Stimulated activated CD8-positive, alpha-beta memory T cell treated with anti-CD3 and anti-CD28 coated beads, Interleukin-4, amount 100 ng/mL, for 48 hours (primary cell): ENCODE measurements at regions not wholly inside any gene's neighbourhood (a gene's known extent, or its start where the extent isn't known, plus 50 kb on each side); places are given as distances from the start of the nearest gene placed in this dataset.
"Not testable (repeated sequence)": the region's sequence is repeated elsewhere in the genome, so short reads cannot be mapped to it uniquely, and the experiment has no call there.

ENCODE experiments used
- DNase-seq: peaks from one replicate; pipeline ENCODE4 v3.0.0-alpha.2; 2020

DNA sequence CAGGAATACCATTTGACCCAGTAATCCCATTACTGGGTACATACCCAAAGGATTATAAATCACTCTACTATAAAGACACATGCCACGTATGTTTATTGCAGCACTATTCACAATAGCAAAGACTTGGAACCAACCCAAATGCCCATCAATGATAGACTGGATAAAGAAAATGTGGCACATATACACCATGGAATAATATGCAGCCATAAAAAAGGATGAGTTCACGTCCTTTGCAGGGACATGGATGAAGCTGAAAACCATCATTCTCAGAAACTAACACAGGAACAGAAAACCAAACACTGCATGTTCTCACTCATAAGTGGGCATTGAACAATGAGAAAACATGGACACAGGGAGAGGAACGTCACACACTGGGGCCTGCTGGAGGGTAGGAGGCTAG lies 556.1 kb upstream of the ADGRL2 start:
- not testable (repeated sequence) for DNase-seq

DNA sequence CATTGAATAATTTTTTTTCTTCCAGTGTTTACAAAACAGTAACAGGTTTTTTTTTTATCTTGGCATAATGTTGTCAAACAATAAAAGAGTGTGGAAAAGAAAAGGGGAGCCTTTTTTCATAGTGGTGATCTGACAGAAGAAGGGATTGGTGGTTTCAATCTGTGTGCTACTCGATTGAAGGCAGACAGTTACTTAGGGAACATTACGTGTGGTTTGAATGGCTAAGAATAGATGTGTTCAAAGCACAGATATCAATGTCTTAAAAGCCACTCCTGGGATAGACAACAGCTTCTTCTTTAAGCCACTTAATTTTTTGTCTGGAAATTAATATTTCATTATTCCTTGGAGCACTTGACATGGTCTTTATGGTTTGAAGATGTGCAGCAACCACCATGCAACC lies 558.6 kb upstream of the ADGRL2 start:
- no peak for DNase-seq

DNA sequence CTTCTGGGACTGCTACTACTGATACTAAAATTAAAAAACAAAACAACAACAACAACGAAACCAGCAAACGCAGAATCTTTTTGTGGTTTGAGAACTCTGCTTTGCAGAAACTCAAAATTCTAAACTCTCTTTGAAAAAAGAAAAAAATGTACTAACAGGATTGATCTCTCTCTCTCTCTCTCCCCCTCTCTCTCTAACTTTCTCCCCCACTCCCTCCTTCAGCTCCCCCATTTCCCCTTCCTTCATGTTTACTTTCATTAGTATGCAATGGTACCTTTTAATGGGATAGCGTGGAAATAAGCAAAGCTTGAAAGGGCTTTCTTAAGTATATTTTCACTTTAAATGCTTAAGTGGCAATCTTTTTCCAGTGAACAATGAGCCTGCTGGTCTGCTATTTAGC lies 562.6 kb upstream of the ADGRL2 start:
- no peak for DNase-seq

DNA sequence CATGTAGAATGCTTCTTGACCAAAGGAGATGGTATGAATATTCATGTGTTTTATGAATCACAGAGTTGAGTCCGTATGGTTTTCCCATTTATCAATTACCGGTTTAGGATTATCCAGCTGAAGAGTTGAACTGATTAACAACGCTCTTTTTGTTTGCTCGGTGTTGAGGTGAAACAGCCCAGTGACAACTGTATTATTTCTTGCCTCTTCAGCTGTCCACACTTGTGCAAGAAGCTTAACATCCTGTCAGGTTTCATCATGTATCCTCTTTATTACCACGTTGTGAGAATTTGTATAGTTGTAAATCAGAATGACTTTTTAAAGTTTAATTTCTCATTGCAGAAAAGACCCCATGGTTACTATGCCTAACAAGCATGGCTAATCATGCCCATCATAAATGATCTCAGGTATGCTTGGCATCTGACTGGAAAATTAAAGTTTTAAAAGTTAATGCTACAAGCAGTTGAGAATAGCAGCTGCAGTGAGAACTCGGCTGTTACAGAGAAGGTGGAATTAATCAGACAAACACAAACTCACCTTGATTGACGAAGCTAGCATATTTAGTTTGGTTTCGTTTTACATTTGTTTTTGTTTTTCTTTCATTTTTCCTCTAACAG lies 563.2 kb upstream of the ADGRL2 start:
- DNase-seq: no peak

DNA sequence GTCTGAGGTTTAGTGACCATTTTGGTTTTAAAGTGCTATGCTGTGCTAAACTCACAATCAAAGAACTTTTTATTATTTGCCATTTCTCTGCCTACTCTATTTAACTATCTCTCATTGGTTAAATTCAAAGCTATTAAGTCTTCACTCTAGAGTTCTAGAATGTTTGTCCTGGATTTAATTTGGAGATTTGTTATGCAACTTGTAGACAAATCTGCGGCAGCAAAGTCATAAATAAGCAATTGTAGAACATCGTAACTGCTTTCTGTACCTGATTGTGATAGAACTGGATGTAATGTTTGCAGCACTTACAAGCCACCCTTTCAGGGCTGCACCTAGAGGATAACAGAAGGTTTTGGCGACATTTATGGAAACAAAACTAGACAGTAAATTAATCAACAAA lies 566.5 kb upstream of the ADGRL2 start:
- DNase-seq: no peak

DNA sequence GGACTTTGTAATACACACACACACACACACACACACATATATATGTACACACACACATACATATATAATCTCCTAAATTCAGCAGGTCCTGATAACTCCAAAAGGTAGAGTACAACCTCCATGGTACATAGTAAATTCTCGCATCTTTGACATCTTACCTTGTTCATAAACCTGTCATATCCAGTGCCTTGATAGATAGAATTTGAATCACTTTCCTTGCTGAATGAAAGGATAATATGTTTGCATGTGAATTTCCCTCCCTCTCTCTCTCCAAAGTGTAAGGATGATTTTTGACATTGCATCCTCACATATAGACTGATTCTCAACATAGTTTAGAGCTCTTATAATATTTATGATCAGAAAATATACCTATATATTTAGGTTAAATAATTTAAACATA lies 567.1 kb upstream of the ADGRL2 start:
- DNase-seq: no peak

DNA sequence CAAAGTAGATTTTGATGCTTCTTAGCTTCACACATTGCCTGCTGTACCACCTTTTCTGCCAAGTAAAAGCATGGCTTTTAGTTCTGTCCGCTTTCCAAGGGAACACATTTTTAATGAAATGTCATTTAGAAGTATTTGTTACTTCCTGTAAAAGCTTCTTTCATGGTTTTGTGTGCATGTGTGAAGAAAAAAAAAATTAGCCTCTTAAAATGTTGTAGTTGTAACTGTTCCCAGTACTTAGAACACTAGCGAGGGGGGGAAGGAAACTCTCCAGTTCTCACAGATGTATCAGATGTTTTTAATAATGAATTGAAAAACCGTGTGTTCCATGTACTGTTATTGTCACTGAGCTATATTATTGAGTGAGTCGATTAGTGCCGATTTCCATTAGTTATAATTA lies 568.3 kb upstream of the ADGRL2 start:
- DNase-seq: no peak

DNA sequence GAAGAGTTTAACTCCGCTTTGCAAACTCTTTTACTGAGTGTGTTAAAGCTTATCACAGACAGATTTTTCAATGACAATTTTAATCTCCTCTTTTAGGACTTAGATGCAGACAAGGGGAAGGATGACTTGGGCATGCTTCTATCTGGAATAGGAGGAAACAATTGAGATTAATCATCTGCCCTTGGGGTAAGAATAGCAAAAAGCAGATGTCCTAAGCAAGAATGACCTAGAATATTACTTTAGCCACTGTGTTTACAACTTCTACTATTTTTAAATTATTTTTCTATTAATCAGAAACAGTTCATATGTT lies 569.0 kb upstream of the ADGRL2 start:
- DNase-seq: no peak

DNA sequence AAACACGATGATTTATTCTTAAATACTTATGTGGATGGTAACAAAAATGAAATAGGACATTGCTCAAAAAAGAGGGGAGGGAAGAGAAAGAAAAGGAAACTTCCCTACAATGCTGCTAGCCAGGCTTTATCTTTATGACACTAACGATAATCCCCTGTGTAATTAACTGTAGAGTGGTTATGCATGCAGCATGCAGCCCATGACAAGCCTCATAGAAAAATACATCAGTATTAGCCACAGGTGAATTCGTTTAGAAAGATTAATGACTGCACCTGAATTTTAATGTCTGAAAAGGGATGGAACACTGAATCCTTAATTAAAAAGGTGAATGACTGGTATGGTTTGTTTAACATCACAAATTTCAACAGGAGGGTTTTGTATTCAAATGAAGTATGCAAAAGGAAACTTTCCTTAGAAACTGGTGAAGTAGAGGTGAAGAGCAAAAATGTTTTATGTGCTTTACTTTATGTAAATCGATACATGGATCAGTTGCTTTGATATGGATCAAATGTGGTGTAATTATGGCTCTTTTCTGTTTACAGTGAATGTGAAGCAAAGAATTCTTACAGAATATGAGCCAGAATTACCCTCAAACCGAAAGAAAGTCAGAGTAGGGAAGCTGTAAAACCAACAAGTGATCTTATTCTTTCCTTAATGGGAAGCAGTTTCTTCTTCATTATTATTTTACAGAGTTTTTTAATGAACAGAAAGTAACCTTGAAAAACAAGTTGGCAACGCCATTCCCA lies 569.6 kb upstream of the ADGRL2 start:
- no peak for DNase-seq

DNA sequence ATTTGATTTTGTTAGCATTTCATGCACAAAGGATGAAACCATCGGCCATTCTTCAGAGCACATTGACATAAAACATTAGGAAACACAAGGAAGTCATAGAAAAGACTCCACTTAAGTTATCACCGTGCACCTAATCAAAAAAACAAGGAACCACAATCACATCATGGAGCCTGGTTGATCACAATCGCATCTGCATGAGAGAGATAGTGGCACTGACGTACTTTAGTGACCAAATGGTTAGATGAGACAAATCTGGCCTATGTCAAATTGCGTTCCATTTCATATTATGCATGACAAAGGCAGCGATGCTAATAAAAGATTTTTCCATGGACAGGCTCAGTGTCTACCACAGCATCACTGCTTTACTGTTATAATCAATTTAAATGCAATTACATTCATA lies 571.8 kb upstream of the ADGRL2 start:
- DNase-seq: no peak

DNA sequence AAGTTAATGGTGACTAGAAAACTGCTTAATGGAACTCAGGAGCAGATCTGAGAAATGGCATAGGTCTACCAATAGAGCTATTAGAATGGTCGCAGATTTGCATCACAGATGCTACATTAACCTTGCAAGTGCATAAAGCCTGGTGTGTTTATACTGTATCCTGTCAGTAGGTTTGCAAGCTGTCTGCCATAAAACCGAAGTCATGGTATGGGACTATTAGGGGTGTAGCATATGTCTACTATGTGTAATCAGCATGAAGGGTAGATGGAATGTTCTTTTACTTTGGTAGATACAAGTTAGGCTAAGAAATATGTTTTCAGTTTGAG lies 574.2 kb upstream of the ADGRL2 start:
- no peak for DNase-seq

DNA sequence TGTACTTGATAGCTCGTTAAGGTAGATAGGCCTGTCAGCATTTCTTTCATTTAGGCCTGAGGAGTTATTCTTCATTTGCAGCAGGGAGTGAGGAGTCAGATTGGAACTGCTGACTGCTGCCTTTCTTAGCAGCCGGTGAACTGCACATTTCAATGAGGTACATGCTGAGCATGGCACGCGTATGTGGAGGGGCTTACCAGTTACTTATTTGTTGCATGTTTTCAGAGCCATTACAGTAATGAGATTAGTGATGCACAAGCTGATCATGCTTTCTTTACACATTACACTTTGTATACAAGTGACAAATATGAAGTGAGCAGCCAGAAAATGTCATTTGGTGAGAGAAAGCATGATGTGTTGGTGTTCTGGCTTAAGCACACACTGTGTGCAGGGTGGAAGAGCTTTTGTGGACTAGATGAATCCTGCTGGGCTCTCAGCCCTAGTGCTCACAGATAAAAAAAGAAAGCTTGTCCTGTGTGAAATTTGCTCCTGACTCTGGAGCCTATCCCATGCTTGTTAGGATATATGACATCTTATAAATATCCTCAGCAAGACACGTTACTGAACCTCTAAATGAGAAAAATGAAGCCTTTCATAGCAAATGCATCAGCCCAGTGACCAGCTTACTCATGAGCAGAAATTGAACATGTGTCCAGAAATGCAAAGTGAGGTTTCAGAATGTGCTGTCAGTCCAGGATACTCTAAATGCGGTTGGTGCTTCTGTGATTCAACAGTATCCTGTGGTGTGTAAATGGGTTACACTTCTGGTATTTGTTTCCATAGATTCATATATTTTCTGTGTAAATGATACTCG lies 574.7 kb upstream of the ADGRL2 start:
- no peak for DNase-seq

DNA sequence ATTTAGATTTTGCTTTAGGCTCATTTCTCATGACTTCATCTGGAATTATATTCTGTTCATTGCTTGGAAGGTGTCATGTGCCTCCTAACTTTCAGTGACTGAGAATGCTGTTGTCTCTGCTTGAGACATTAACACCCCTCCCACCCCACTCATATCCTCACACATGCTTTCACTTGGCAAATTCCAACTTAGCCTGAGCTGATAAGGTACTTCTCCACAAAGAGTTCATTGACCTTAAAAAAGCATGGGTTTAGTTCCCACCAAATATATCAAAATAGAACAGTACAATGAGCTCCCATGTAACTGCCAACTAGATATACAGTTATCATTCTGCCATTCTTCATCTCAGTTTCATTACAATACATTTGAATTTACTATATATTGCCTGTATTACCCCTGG lies 576.5 kb upstream of the ADGRL2 start:
- DNase-seq: no peak

DNA sequence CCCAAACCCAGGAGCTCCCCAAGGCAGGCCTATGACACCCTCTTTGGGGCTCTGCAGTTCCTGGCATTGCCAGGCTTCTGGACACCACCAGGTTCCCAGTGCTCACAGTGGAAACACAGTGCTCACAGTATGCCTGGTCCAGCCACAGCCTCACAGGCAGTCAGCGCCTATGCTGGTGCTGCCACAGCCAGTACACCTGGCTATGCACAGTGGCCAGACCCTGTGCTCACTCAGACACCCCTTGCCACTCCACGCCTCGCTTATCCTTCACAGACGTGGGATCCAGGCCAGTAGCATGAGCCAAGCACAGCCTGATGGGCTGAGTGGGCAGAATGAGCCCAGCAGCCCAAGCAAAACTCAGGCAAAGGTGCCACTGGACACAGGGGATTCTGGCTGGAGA lies 579.2 kb upstream of the ADGRL2 start:
- DNase-seq: no peak

DNA sequence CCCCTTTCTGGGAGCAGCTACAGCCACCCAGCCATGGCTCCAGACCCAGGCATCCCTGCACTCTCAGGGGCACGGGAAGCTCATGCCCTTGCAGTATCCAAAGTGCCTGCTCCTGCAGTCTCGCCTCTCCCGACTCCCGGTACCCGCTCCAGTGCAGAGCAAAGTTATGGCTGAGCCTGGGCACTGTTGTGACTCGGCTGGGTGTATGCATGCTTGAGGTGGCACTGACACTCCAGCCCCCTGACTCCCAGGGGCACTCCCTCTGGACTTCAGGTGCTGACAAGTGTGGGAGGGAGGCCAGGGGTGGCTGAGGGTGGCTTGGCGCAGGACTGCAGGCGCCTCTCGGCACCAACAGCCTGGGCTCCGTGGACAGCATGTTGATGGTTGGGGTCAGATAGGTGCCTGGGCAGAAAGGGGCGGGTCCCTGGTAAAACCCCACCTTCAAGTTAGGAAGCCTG lies 580.1 kb upstream of the ADGRL2 start:
- DNase-seq: no peak

DNA sequence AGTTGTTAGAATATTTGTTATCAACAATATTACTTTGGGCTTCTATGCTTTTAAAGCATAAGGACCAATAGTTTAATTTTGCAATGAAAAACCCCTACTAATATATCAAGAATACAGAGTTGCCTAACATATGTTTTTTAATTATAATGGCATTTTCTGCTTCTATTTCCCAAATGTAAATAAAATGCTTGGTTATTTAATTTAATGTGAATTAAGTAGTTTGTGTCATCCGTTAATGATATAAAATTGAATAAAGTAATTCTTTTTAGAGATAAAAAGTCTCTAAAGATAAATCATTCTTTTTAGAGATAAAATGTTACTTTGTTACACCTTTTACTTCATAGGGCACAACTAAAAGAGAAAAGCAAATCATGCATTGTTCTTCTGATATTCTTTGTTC lies 583.7 kb upstream of the ADGRL2 start:
- no peak for DNase-seq

DNA sequence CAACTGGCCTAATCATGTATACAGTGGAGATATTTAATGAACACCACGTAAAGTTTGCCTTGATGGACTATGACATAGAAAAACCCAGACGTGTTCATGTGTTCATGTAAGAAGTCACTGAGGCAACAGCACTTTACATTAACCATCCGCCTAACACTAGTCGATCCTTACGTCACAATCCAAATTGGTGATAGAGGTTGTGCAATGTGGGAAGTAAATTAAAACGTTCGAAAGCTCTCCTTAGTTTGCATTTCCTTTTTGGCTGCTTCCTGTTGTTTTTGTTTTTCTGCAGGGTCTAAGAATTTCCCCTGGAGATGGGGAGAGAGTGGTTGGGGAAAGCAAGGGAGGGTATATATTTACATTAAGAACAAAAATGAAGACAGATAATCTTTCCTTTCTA lies 587.5 kb upstream of the ADGRL2 start:
- no peak for DNase-seq

DNA sequence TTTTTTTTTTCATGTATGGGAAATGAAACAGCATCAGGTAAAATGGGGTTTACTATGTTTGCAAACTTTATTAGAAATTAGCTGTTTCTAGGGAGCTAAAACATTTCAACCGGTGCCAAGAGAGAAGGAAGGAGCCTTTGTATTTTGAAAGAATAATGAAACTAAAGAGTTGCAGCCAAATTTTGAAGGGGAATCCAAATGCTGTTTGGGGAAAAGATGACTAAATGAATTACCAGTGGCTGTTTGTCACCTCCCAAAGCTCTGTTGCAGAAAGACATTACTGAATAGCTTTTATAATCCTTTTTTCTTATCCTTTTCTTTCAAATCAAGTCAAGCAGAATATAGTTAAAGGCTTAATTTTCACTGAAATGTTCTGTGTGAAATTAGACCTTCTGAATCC lies 591.3 kb upstream of the ADGRL2 start:
- DNase-seq: no peak

DNA sequence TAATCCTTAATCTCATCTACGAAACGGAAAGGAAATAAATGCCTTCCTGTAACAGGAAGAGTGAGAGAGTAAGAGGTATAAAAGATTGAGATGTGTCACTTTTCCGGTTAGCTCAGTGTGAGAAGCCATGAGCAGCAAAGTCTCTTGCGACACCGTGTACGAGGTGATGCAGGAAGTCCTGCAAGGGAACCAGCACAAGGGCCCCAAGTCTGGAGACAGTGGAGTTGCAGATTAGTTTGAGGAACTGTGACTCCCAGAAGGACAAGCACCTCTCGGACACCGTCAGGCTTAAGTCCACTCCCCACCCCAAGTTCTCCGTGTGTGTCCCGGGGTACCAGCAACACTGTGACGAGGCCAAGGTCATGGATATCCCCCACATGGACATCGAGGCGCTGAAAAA lies 592.3 kb upstream of the ADGRL2 start:
- DNase-seq: no peak

DNA sequence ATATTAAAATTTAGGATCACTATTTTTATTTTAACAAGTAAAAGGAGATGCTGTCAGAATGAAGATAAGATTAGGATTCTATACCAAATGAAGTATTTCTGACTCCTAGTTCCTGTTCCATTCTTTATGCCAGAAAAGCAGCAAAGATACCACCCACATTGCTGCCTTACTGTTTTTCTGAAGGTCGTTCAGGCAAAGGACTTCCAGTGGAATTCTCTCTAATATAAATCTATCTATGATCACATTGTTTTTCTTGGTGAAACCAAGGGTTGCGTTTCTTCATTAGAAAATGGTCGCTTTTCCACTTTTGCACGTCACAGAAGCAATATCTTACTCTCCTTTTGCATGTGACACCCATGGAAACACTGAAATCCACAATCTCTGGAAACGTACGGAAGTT lies 594.8 kb upstream of the ADGRL2 start:
- DNase-seq: no peak

DNA sequence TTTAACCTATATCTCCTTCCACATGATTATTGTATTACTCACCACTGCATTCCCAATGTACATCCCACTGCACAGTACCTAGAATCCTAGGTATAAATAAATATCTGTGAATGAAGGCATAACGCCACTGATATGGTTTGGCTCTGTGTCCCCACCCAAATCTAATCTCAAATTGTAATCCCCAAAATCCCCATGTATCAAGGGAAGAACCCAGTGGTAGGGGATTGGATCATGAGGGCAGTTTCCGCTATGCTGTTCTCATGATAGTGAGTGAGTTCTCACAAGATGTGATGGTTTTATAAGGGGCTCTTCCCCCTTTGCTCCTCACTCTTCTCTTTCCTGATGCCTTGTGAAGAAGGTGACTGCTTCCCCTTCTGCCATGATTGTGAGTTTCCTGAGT lies 599.0 kb upstream of the ADGRL2 start:
- DNase-seq: no peak

DNA sequence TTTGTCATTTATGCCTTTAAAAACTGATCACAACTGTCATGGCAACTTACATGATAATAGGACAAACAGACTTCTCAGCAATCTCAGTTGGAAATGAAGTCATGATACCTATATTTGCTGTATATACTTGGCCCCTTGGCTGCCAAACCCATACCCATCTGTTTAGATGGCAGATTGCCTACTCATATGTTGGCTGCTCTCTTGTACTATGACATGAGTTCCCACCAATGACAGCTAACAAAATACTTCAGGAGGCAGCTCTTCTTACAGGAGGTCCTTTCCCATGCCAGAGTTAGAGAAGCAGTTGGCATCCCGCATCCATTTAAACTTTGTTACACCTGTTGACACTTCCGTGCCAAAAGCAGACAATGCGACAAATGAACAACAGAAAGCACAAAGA lies 603.1 kb upstream of the ADGRL2 start:
- no peak for DNase-seq

DNA sequence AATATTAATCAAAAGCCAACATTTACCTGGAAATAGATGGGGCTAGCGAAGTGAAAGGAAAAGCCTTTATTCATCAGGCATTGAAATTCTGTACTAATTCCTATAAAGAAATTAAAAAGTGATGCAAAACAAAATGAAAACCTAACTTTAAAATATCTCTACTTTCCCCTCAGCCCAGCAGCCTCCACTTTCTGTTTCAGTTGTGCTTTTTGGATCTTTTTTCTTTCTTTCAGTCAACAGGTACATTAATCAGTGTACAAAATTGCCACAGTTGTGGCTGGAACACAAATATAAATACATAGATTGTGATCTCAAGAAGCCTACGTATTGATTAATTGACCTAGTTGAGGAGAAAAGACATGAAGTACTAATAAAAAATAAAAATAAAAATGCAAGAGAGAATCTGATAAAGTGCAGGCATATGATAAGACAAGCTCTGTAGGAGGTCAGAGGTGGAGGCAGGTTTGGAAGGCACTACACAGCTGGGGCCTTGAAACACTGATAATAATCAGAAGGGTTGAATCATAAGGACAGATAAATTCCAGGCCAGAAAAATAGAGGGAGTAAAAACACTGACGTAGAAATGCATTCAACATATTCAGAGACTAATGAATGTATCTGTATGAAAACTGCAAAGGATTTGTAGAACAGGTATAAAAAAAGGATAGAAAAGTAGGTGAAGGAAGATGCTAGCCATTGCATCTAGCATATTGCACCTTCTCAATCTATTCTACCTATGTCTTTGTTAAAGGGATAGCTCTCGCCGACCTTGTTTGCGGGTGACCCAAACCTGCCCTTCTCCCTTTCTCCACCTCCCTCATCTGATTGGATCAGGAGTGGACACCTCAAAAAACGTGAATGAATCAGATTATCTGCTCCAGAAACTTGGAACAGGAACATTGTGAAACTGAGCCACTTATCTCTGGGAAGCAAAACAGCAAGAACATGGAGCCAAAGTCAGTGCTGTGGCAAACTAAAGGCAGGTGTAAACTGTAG lies 607.8 kb upstream of the ADGRL2 start:
- no peak for DNase-seq
